ENCODE measurements at regions not wholly inside any gene's neighbourhood (a gene's known extent, or its start where the extent isn't known, plus 50 kb on each side); places are given as distances from the start of the nearest gene placed in this dataset.
"Not testable (repeated sequence)": the region's sequence is repeated elsewhere in the genome, so short reads cannot be mapped to it uniquely, and the experiment has no call there.

GRCh38 chr11:134658481-134659225 is 246.6 kb upstream of the B3GAT1 start:
- DNase-seq: no peak

GRCh38 chr11:134657631-134658030 is 245.6 kb upstream of the B3GAT1 start:
- DNase-seq: no peak

- DNase-seq: no peak
These were observed 245.0 kb upstream of the B3GAT1 start for GRCh38 chr11:134656861-134657540.

GRCh38 chr11:134656086-134656840 is 244.2 kb upstream of the B3GAT1 start:
- not testable (repeated sequence) for DNase-seq

GRCh38 chr11:134655189-134655989 is 243.3 kb upstream of the B3GAT1 start:
- DNase-seq: no peak

GRCh38 chr11:134654161-134654915 is 242.3 kb upstream of the B3GAT1 start:
- DNase-seq: no peak

GRCh38 chr11:134652586-134653255 is 240.7 kb upstream of the B3GAT1 start:
- no peak for DNase-seq

- DNase-seq: no peak
These were observed 235.2 kb upstream of the B3GAT1 start for GRCh38 chr11:134647066-134647743.

GRCh38 chr11:134646561-134646960 is 234.5 kb upstream of the B3GAT1 start:
- DNase-seq: no peak

GRCh38 chr11:134645576-134645975 is 233.5 kb upstream of the B3GAT1 start:
- DNase-seq: no peak

- no peak for DNase-seq
These were observed 232.7 kb upstream of the B3GAT1 start for GRCh38 chr11:134644476-134645456.

- DNase-seq: no peak
These were observed 231.3 kb upstream of the B3GAT1 start for GRCh38 chr11:134643115-134644012.

GRCh38 chr11:134642206-134642605 is 230.2 kb upstream of the B3GAT1 start:
- DNase-seq: no peak

- DNase-seq: no peak
These were observed 229.2 kb upstream of the B3GAT1 start for GRCh38 chr11:134640971-134641968.

- DNase-seq: no peak
These were observed 228.5 kb upstream of the B3GAT1 start for GRCh38 chr11:134640536-134640935.

GRCh38 chr11:134639586-134640330 is 227.7 kb upstream of the B3GAT1 start:
- no peak for DNase-seq

Measured in NCI-H2171 (cell line).